AG04450 (cell line): ENCODE measurements at regions not wholly inside any gene's neighbourhood (a gene's known extent, or its start where the extent isn't known, plus 50 kb on each side); places are given as distances from the start of the nearest gene placed in this dataset.

Experiments
- CTCF ChIA-PET: fragments of 300-600, 350-600 bp; formaldehyde crosslinking; extraction: SDS; loops from one replicate; lab custom pipeline; 2022; ENCODE audit warnings: antibody characterized with exemption, inconsistent platforms; lab: Charles Lee
- POLR2A ChIA-PET: fragments of 350-600 bp; formaldehyde crosslinking; extraction: SDS; loops from one replicate; lab custom pipeline; 2021; ENCODE audit warnings: antibody characterized with exemption, inconsistent platforms; lab: Yijun Ruan, JAX
- DNase-seq: peaks from one replicate; pipeline ENCODE4 v3.0.0-alpha.2; 2011; ENCODE audit warnings: low read depth, low spot score
- H3K27ac ChIP-seq: one replicate; pipeline ENCODE4 v1.5.1; 2012; ENCODE audit warnings: low read depth, low read length, control low read depth
- H3K27me3 ChIP-seq: one replicate; pipeline ENCODE4 v1.6.0; 2012; ENCODE audit warnings: low read length; ENCODE audit not compliant: control insufficient read depth, insufficient read depth
- H3K4me3 ChIP-seq: 2 replicates; pipeline ENCODE4 v1.5.1; 2011; ENCODE audit warnings: mild to moderate bottlenecking, low read depth, low read length, control low read depth
- H3K9me3 ChIP-seq: 2 replicates; pipeline ENCODE4 v1.5.1; 2012; ENCODE audit warnings: low read length; ENCODE audit not compliant: control insufficient read depth, insufficient read depth
- TF ChIP-seq, protein P1 (sequence below): IDR thresholded peaks from 2 replicates; pipeline ENCODE4 v1.5.1; 2011; ENCODE audit warnings: low read depth, low read length, control low read depth, inconsistent platforms

DNA sequence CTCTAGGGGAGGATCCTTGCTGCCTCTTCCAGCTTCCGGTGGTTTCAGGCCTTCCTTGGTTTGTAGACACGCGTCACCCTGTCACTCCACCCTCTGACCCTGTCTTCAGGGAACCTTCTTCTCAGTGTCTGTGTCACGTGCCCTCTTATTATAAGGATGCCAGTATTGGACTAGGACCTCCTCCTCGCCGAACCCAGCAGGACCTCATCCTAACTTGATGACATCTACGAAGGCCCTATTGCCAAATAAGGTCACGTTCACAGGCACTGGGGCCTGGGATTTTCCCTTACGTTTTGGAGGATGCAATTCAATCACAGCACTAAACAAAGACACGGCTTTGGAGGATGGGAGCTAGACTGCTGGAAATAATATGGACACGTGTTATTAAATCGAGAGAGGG, 408.7 kb downstream of the BRD1 start:
- H3K27ac ChIP-seq: no peak overlapping the region
- H3K27me3 ChIP-seq: no peaks in the 10 kb centered on the region
- ChIA-PET CTCF (no interaction called here), POLR2A (no interaction called here)
- H3K4me3 ChIP-seq: no peak overlapping the region
- TF ChIP-seq, protein P1, sequence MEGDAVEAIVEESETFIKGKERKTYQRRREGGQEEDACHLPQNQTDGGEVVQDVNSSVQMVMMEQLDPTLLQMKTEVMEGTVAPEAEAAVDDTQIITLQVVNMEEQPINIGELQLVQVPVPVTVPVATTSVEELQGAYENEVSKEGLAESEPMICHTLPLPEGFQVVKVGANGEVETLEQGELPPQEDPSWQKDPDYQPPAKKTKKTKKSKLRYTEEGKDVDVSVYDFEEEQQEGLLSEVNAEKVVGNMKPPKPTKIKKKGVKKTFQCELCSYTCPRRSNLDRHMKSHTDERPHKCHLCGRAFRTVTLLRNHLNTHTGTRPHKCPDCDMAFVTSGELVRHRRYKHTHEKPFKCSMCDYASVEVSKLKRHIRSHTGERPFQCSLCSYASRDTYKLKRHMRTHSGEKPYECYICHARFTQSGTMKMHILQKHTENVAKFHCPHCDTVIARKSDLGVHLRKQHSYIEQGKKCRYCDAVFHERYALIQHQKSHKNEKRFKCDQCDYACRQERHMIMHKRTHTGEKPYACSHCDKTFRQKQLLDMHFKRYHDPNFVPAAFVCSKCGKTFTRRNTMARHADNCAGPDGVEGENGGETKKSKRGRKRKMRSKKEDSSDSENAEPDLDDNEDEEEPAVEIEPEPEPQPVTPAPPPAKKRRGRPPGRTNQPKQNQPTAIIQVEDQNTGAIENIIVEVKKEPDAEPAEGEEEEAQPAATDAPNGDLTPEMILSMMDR: no peak
- no peak for DNase-seq
- H3K9me3 ChIP-seq: peaks cover 76% of the 10 kb centered on the region

DNA sequence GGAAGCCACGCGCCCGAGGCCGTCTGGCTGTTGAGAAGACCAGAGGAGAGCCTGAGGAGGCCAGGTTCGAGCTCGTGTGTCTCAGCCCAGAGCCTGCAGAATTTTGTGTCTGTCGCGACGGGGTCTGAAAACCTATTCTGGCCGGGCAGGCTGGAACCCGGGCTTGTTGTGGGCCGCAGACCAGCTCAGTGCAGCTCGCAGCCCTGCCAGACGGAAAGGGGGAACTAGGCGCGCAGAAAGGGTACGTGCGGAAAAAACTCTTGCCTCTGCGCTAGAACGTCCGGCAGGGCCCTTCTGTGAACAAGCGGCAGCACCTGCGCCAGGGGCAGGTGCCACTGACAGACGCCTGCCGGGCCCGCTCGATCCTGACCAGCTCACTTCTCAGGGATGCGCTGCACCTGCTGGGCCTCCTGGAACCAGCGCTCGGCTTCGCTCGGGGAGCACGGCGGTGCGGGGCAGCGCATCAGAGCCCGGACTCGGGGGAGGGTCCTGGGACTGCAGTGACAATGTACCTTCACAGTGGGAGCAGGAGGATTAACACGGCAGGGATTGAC, 409.3 kb downstream of the BRD1 start:
- no peak for DNase-seq
- POLR2A ChIA-PET: no interaction called here

DNA sequence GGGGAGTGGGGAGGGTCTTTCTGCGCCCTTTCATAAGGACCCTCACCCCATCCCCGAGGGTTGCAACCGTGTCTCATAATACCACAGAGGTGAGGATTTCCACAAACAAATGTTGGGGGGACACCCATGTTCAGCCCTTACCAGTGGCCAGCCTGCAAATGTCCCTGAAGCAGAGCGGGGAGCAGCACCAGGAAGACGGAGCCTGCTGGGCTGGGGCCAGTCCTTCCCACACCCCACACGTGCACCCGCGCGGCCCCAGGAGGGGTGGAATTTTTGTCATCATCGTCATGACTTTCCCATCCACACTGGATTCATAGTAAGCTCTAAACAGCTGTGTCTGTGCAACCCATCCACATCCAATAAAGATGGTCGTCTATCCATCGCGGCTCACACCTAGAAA, 409.8 kb downstream of the BRD1 start:
- ChIA-PET POLR2A (no interaction called here), CTCF (no interaction called here)
- Histone ChIP-seq H3K4me3 (no peak overlapping the region), H3K27ac (no peak overlapping the region), H3K9me3 (peaks cover 76% of the 10 kb centered on the region), H3K27me3 (no peaks in the 10 kb centered on the region)
- TF ChIP-seq, protein P1: no peak
- no peak for DNase-seq

More for the DNA sequence above, 409.3 kb downstream of the BRD1 start:
- Histone ChIP-seq H3K4me3 (no peak overlapping the region), H3K27me3 (no peaks in the 10 kb centered on the region), H3K27ac (no peak overlapping the region), H3K9me3 (peaks cover 76% of the 10 kb centered on the region)
- TF ChIP-seq, protein P1: no peak
- CTCF ChIA-PET: no interaction called here

DNA sequence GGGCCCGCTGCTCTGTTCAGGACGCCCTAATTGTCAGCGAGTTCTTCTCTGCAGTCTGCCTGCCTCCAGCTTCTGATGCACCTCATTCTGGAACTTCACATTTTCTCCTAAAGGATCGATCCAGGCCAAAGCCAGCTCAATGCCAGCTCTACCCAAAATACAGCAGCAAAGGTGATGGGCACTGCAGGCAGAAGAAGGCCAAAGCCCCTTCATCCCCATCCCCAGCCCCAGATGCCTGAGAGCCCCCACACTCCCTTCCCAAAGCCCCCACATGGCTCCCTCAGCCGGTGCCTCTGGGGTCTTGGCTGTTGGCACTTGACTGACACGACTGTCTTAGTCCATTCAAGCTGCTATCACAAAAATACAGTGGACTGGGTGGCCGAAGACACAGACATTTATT, 410.3 kb downstream of the BRD1 start:
- no peak for DNase-seq
- Histone ChIP-seq H3K27me3 (no peaks in the 10 kb centered on the region), H3K9me3 (peaks cover 73% of the 10 kb centered on the region), H3K27ac (no peak overlapping the region), H3K4me3 (no peak overlapping the region)
- TF ChIP-seq, protein P1: no peak
- POLR2A ChIA-PET: no interaction called here
- CTCF ChIA-PET: no interaction called here

DNA sequence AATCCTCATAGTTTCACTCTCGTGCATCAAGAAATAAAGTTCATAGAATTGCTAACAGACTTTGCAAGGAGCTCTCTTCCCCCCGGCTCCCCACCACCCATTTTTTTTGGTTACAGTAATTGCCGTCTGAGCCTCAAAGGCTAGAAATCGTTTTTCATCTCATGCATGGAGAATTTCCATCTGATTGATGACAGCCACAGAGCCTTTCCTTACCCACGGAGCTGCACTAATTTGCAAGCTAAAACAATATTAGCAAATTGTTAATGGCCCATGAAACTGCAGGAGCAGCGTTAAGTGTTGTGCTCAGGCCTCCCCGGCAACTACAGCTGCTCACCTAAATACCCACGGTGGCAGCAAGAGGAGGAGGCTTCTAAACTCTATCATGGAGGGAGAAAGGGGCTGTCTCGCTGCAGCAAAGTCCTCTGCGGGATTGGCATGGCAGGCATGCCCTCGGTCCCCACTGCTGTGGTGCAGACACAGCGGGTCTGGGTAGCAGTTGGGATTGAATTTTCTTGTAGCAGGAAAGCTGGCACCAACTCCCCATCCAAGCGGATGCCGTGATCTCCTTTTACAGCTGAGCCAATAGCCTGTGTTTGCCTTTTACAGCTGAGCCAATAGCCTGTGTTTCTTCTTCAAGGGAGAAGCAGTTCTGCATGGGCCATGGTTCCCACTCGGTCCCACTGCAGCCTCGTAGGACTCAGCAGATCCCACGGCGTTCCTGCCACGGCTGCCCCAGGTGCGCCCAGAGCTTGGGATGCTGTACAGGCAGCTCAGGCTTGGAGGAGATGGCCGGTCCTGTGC, 412.3 kb downstream of the BRD1 start:
- TF ChIP-seq, protein P1: no peak
- DNase-seq: no peak
- no peaks in the 10 kb centered on the region for H3K27me3 ChIP-seq
- ChIA-PET CTCF (no interaction called here), POLR2A (no interaction called here)
- H3K27ac ChIP-seq: no peak overlapping the region
- peaks cover 76% of the 10 kb centered on the region for H3K9me3 ChIP-seq
- H3K4me3 ChIP-seq: no peak overlapping the region
